ENCODE measurements at regions not wholly inside any gene's neighbourhood (a gene's known extent, or its start where the extent isn't known, plus 50 kb on each side); places are given as distances from the start of the nearest gene placed in this dataset.
"Not testable (repeated sequence)": the region's sequence is repeated elsewhere in the genome, so short reads cannot be mapped to it uniquely, and the experiment has no call there.

DNA sequence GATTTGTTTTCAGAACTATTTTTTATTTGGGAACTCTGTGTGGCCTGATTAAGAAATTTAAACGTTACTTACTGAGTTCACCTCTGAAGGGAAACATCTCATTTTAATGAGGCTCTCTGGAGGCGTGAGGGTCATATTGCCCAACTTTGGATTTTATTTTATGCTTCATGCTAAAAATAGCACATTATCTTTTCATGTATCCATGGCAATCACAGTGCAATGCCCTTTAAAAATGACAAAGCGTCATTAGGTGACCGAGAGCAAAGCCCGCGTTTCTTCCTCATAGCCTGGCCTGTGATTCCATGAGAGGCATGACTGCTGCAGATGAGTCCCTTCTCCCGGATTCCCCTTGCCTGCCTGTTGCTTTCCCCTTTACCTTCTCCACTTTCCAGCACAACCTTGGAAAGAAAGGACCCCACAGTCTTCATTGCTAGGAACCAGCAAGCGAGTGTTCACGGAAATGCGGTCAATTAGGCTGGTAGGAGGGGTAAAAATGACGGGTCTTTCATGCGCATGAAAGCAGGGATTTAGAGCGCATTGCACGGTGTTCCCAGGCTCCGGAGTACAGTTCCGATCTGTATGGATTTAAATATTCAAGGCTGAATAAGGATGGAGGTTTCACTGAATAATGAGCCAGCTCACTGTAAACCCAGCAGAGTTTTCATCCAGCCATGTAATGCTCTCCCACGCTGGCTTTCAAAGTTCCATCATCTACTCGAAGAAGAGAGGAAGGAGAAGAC, 98.2 kb upstream of the PITRM1 start:
- H3K4me1 ChIP-seq (ENCODE audit: insufficient read depth, low read length): no peaks in the 10 kb centered on the region
- no peak overlapping the region for H3K4me3 ChIP-seq (ENCODE audit: low read length)
- no peaks in the 10 kb centered on the region for H3K9me3 ChIP-seq (ENCODE audit: low read depth, low read length)
- H3K27me3 ChIP-seq (ENCODE audit: insufficient read depth, low read length): no peaks in the 10 kb centered on the region

DNA sequence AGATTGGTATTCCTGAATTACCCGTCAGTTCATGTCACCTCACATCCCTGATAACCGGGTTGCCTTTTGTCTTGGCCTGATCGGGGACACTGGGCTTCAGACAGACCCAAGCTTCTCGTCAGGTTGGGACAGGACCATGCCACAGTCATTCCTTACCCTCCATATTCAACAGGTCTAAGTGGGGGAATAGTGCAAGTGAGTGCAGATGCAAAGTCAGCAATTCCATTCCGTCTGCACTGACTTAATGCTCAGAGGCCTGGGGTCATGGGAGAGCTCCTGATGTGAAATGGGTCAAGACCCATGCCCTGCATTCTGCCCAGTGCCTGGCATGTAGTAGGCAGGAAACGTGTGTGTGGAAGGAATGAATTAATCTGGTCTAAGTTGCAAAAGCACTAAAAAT, 95.4 kb upstream of the PITRM1 start:
- H3K27me3 ChIP-seq (ENCODE audit: insufficient read depth, low read length): no peaks in the 10 kb centered on the region
- H3K4me3 ChIP-seq (ENCODE audit: low read length): no peak overlapping the region
- no peaks in the 10 kb centered on the region for H3K9me3 ChIP-seq (ENCODE audit: low read depth, low read length)
- no peaks in the 10 kb centered on the region for H3K4me1 ChIP-seq (ENCODE audit: insufficient read depth, low read length)

DNA sequence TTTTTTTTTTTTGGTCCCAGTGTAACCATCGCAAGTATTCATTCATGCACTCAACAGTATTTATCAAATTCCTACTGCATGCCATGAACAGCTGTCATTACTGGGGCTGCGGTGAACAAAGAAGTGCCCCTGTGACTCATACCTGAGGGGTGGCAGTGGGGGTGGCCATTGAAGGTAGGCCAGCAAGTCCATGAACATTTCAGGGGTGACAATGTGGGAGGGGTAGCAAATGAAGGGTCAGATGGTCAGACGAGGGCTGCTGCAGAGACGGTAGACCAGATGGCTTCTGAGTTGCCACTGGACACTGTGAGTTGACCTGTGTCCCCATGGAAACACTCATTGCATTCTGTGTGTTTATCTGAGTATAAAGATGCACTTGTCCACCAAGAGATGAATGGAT, 92.5 kb upstream of the PITRM1 start:
- Histone ChIP-seq H3K27me3 (ENCODE audit: insufficient read depth, low read length) (no peaks in the 10 kb centered on the region), H3K4me3 (ENCODE audit: low read length) (no peak overlapping the region), H3K9me3 (ENCODE audit: low read depth, low read length) (no peaks in the 10 kb centered on the region), H3K4me1 (ENCODE audit: insufficient read depth, low read length) (no peaks in the 10 kb centered on the region)

DNA sequence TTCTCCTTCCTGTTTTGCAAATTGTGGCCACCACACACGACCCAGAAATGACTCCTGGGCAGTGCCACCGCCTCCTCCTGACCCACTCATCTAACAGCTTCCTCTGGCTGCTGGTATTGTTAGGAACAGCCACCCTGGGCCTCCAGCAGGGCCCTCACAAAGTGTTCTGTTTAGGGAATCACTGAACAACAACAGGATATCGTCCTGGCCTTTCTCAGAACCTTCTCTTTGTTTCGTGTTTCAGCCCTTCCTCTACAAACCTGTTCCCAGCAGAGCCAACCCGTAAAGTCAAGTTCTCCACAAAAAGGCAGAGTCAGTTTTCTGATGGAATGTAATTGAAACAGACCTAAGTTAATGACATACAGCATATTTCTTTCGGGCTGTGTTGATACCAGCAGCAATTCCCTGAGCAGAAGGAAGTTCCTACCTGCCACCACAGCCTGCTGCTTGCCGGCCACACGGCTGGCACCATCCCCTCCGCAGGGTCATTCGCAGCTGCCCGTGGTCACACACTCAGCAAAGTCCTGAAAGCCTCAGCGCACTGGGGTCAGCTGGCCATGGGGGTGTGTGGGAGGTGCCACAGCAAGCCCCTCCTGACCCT, 91.7 kb upstream of the PITRM1 start:
- Histone ChIP-seq H3K9me3 (ENCODE audit: low read depth, low read length) (no peaks in the 10 kb centered on the region), H3K4me1 (ENCODE audit: insufficient read depth, low read length) (no peaks in the 10 kb centered on the region), H3K4me3 (ENCODE audit: low read length) (no peak overlapping the region), H3K27me3 (ENCODE audit: insufficient read depth, low read length) (no peaks in the 10 kb centered on the region)

DNA sequence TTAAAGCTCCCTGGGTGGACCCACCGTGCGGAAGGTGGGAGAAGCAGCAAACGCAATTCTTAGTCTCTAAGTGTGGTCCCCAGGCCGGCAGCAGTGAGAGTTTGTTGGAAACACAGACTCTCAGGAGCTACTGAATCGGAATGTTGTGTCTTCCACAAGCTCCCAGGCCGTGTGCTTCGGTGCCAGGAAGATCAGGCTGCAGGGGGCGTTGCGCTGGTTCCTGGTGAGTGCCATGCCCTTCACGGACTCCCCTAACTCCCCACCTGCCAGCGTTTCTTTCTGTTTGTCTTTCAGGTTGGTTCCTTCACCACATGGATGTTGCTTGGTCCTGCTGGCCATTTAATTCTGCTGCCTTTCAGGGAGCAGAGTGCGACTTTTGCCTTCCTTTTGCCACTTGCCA, 91.2 kb upstream of the PITRM1 start:
- Histone ChIP-seq H3K27me3 (ENCODE audit: insufficient read depth, low read length) (no peaks in the 10 kb centered on the region), H3K9me3 (ENCODE audit: low read depth, low read length) (no peaks in the 10 kb centered on the region), H3K4me3 (ENCODE audit: low read length) (no peak overlapping the region), H3K4me1 (ENCODE audit: insufficient read depth, low read length) (no peaks in the 10 kb centered on the region)

DNA sequence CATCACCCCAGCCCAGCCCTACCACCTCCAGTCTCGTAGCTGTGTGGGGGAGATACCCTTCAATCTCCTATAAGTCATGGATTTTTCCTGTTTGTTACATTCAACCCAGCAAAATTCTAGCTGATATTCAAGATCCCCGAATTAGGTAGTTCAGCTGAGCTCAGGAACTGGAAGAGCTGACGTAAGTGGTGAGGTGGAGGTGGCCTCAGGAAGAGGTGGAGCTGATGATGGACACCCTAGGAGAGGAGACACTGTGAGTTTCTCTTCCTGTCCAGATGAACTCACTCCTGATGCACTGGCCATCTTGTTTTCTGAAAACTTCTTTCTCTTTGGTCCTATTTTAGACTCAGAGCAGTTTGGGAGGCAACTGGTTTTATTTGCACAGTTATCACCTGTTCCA, 90.5 kb upstream of the PITRM1 start:
- Histone ChIP-seq H3K9me3 (ENCODE audit: low read depth, low read length) (no peaks in the 10 kb centered on the region), H3K4me1 (ENCODE audit: insufficient read depth, low read length) (no peaks in the 10 kb centered on the region), H3K4me3 (ENCODE audit: low read length) (no peak overlapping the region), H3K27me3 (ENCODE audit: insufficient read depth, low read length) (no peaks in the 10 kb centered on the region)

DNA sequence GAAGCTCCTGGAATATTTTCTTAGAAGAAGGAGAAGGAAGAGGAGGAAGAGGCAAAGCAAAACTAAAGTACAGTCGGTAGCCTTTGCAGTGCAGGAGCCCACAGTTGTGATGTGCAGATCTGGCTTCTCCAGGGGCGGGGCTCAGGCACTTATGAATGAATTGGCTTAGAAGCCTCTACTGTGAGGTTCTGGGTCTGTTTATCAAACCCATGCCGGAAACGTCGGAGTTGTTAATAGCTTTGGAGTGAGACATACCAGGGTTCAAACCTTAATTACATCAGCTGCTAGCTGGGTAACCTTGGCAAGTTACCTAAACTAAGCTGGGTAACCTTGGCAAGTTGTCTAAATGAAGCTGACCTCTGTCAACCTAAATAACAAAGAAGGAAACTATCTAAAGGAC, 89.3 kb upstream of the PITRM1 start:
- Histone ChIP-seq H3K4me3 (ENCODE audit: low read length) (no peak overlapping the region), H3K9me3 (ENCODE audit: low read depth, low read length) (no peaks in the 10 kb centered on the region), H3K4me1 (ENCODE audit: insufficient read depth, low read length) (no peaks in the 10 kb centered on the region), H3K27me3 (ENCODE audit: insufficient read depth, low read length) (no peaks in the 10 kb centered on the region)

DNA sequence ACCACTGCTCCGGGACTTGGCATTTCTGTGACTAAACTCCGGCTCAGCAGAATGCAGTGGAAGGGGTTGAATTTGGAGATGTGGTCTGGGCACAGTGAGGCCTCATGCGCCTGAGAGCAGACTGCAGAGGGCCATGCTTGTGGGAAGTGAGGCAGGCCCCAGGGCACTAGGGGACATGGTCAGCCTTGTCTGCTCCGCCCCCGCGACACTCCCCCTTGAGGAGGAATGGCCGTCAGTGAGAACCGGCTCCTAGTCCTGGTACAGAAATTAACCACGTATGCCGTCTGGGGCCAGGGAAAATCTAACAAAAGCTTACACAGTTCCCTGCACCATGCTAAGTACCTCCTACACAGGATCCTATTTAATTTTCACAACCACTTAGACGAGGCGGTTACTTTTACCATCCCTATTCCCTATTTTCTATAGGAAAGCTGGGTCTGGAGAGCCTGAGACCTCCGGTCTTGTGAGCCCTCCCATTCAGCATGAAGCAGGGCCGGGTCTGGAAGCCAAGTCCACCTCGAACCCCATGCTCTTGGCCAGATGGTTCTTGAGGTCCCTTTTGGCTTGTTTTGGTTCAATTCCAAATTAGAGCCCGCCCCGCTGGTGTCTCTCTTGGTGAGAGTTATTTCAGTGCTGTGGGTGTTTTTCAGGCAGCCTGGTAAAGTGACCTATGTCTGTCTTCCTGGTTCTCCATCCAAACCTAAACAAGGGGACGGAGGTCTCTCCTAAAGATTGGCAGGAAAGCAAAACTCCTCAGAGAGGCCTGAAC, 87.7 kb upstream of the PITRM1 start:
- Histone ChIP-seq H3K9me3 (ENCODE audit: low read depth, low read length) (no peaks in the 10 kb centered on the region), H3K4me1 (ENCODE audit: insufficient read depth, low read length) (no peaks in the 10 kb centered on the region), H3K4me3 (ENCODE audit: low read length) (no peak overlapping the region), H3K27me3 (ENCODE audit: insufficient read depth, low read length) (no peaks in the 10 kb centered on the region)

DNA sequence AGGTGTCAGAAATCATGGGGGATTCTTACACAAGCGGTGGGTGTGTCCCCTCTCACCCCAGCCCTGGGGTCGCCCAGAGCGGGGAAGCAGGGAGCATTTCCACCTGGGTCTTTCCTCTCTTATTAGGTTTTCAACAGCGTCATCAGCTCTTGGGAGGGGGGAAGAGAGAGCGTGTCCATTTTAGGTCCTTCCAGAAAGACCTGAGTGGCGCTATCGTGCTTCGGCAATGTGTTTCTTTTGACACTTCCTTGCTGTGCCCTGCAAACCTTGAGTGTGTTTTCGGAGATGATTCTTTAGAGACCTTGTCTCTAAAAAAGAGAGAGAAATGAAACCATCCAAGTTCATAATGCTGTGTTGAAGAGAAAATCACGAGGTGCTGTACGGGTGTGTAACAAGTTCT, 86.9 kb upstream of the PITRM1 start:
- H3K9me3 ChIP-seq (ENCODE audit: low read depth, low read length): no peaks in the 10 kb centered on the region
- H3K4me3 ChIP-seq (ENCODE audit: low read length): no peak overlapping the region
- H3K27me3 ChIP-seq (ENCODE audit: insufficient read depth, low read length): no peaks in the 10 kb centered on the region
- no peaks in the 10 kb centered on the region for H3K4me1 ChIP-seq (ENCODE audit: insufficient read depth, low read length)

DNA sequence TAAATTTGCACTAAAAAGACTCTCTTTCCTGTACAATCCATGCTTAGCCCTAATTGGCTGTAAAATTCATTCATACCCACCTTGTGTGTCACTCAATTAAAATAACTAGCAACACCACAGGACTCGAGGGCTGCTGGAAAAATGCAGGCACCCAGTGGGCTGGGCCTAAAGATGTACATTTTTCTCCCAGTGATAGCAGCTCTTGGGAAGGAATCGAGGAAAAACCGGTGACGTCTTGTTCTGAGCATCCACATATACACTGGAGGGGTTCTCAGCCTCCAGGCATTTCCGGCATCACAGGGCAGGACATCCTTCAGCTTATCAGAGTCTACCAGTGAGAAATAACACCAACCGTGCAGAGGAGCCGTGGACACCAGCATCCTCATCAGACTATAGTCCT, 85.8 kb upstream of the PITRM1 start:
- no peak overlapping the region for H3K4me3 ChIP-seq (ENCODE audit: low read length)
- H3K9me3 ChIP-seq (ENCODE audit: low read depth, low read length): no peaks in the 10 kb centered on the region
- H3K4me1 ChIP-seq (ENCODE audit: insufficient read depth, low read length): no peaks in the 10 kb centered on the region
- H3K27me3 ChIP-seq (ENCODE audit: insufficient read depth, low read length): no peaks in the 10 kb centered on the region

DNA sequence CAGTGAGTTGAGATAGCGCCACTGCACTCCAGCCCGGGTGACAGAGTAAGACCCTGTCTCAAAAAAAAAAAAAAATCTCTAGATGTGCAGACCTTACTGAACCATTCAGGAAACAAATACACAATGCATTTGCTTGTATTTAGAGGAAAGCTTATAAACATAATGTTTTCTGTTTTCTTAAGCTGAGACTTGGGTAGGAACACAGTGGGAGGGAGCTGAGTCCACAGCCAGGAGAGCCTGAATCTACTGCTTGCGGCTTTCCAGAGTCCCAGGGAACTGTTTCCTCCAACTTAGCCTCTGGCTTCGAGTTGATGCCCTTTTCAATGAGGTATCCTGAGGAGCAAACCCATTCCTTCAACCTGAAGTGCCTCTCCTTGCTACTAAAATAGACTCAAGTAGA, 83.0 kb upstream of the PITRM1 start:
- Histone ChIP-seq H3K4me1 (ENCODE audit: insufficient read depth, low read length) (no peaks in the 10 kb centered on the region), H3K4me3 (ENCODE audit: low read length) (no peak overlapping the region), H3K9me3 (ENCODE audit: low read depth, low read length) (no peaks in the 10 kb centered on the region), H3K27me3 (ENCODE audit: insufficient read depth, low read length) (no peaks in the 10 kb centered on the region)

DNA sequence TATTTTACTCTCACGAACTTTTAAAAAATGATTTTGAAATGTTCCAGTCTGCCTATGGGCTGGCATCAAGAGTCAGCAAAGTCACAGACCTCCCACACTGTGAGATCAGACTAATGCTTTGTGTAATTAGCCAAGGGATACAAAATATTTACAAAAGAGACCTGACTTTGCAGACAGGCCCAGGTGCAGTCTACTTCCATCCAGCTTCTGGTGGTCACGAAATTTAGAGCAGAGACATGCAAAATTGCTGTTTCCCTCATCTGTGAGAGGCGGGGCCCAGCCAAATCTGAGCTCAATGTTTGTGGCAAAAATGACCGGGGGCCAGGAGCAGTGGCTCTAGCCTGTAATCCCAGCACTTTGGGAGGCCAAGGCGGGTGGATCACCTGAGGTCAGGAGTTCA, 82.5 kb upstream of the PITRM1 start:
- Histone ChIP-seq H3K4me1 (ENCODE audit: insufficient read depth, low read length) (no peaks in the 10 kb centered on the region), H3K27me3 (ENCODE audit: insufficient read depth, low read length) (no peaks in the 10 kb centered on the region), H3K9me3 (ENCODE audit: low read depth, low read length) (no peaks in the 10 kb centered on the region), H3K4me3 (ENCODE audit: low read length) (no peak overlapping the region)

DNA sequence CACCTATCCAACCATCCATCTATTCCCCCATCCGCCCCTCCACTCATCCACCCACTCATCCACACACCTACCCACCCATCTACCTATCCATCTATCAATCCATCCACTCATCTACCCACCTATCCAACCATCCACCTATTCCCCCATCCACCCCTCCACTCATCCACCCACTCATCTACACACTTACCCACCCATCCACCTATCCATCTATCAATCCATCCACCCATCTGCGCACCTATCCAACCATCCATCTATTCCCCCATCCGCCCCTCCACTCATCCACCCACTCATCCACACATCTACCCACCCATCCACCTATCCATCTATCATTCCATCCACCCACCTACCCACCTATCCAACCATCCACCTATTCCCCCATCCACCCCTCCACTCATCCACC, 81.4 kb upstream of the PITRM1 start:
- not testable (repeated sequence) for H3K4me3 ChIP-seq (ENCODE audit: low read length); H3K27me3 ChIP-seq (ENCODE audit: insufficient read depth, low read length); H3K9me3 ChIP-seq (ENCODE audit: low read depth, low read length); H3K4me1 ChIP-seq (ENCODE audit: insufficient read depth, low read length)

DNA sequence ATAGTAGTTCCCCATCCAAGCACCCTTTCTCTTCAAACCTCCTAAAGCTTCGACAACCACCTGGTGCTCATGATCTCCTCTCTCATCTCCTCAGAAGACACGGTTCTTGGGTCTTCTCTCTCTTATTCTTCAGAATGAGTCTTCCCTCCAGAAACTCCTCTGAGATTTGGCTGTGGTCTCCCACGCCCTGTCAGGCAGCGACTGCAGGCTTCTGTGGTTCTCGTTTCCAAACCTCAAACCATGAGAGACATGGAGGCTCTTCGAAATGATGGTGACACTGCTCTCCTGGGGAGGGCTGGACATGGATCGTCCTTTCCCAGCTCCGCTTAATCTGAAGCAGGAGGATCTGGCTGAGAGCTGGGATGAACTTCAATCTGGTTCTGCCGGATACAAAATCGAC, 78.6 kb upstream of the PITRM1 start:
- H3K27me3 ChIP-seq (ENCODE audit: insufficient read depth, low read length): peaks cover 3% of the 10 kb centered on the region
- H3K9me3 ChIP-seq (ENCODE audit: low read depth, low read length): no peaks in the 10 kb centered on the region

DNA sequence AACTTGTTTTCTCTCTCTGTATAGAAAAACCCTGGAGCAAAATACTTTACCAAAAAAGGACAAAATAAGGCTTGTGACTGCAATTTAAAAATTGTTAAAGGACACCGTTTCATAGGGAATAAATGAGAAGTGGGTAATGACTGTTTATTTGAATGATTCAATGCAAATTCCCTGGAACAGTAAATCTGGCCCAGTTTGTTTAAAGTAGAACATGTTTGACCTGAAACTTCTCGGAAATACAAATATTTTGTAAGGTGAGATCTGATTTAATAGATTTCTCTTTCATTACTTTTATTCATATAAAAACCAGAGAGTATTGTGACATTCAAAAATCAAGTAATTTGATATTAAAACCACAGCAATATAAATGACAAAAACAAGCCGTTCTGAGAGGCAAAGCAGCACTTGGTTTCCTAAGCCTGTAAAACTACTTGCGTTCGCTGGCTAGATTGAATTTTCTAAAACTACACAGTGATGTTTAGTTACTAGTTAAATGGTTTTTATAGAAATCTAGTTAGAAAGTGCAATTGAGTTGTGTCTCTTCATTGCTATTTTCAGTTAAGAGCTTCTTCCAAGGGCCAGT, 76.8 kb upstream of the PITRM1 start:
- H3K4me3 ChIP-seq (ENCODE audit: low read length): no peak overlapping the region
- H3K4me1 ChIP-seq (ENCODE audit: insufficient read depth, low read length): no peaks in the 10 kb centered on the region

More for the DNA sequence above, 78.6 kb upstream of the PITRM1 start:
- Histone ChIP-seq H3K4me3 (ENCODE audit: low read length) (no peak overlapping the region), H3K4me1 (ENCODE audit: insufficient read depth, low read length) (no peaks in the 10 kb centered on the region)

More for the DNA sequence above, 76.8 kb upstream of the PITRM1 start:
- H3K9me3 ChIP-seq (ENCODE audit: low read depth, low read length): no peaks in the 10 kb centered on the region
- peaks cover 3% of the 10 kb centered on the region for H3K27me3 ChIP-seq (ENCODE audit: insufficient read depth, low read length)

All from mononuclear cell (primary cell).